SK-N-SH (cell line): ENCODE measurements at regions not wholly inside any gene's neighbourhood (a gene's known extent, or its start where the extent isn't known, plus 50 kb on each side); places are given as distances from the start of the nearest gene placed in this dataset.

Experiments used
- TF ChIP-seq, protein P1 (sequence below): fragments of 150-350 bp; IDR thresholded peaks from 2 replicates; pipeline ENCODE4 v1.6.1; 2017; ENCODE audit warnings: antibody characterized with exemption, low read length, low read depth, borderline replicate concordance
- TF ChIP-seq, protein P2 (sequence below): IDR thresholded peaks from 2 replicates; pipeline ENCODE4 v1.4.0; 2012; ENCODE audit warnings: low read depth
- TF ChIP-seq, protein P3 (sequence below): fragments of 200-600 bp; sonication (generic); IDR thresholded peaks from 2 replicates; pipeline ENCODE4 v1.6.1; 2017; ENCODE audit warnings: antibody characterized with exemption, mild to moderate bottlenecking, moderate library complexity

DNA sequence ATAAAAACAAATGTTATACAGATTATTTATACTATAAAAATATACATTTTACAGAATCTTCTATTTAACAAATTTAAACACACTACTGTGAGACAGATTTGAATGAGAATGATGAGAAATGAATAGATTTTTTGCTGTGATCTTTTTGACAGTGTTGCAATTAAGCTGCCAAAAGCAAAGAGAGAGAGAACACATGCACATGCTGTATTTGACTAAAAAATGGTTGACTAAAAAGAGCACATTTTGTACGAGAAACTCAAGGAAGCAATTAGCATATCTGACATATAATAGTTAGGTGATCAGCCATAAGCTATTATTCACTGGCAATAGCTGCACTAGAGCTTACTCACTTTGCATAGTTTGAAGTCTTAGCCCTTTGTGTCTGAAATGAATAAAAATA, 115.8 kb downstream of the SYT10 start:
- TF ChIP-seq, protein P1, sequence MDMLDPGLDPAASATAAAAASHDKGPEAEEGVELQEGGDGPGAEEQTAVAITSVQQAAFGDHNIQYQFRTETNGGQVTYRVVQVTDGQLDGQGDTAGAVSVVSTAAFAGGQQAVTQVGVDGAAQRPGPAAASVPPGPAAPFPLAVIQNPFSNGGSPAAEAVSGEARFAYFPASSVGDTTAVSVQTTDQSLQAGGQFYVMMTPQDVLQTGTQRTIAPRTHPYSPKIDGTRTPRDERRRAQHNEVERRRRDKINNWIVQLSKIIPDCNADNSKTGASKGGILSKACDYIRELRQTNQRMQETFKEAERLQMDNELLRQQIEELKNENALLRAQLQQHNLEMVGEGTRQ, result no peak
- TF ChIP-seq, protein P2, sequence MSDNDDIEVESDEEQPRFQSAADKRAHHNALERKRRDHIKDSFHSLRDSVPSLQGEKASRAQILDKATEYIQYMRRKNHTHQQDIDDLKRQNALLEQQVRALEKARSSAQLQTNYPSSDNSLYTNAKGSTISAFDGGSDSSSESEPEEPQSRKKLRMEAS, result no peak
- TF ChIP-seq, protein P3, sequence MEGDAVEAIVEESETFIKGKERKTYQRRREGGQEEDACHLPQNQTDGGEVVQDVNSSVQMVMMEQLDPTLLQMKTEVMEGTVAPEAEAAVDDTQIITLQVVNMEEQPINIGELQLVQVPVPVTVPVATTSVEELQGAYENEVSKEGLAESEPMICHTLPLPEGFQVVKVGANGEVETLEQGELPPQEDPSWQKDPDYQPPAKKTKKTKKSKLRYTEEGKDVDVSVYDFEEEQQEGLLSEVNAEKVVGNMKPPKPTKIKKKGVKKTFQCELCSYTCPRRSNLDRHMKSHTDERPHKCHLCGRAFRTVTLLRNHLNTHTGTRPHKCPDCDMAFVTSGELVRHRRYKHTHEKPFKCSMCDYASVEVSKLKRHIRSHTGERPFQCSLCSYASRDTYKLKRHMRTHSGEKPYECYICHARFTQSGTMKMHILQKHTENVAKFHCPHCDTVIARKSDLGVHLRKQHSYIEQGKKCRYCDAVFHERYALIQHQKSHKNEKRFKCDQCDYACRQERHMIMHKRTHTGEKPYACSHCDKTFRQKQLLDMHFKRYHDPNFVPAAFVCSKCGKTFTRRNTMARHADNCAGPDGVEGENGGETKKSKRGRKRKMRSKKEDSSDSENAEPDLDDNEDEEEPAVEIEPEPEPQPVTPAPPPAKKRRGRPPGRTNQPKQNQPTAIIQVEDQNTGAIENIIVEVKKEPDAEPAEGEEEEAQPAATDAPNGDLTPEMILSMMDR, result no peak
